Trophoblast cell (in vitro differentiated cells and primary cell): ENCODE measurements at regions not wholly inside any gene's neighbourhood (a gene's known extent, or its start where the extent isn't known, plus 50 kb on each side); places are given as distances from the start of the nearest gene placed in this dataset.
A peak's percentile ranks its signal among the peaks of the same experiment; 100 is the strongest.

Source experiments
- DNase-seq, 2 donors: peaks; one replicate each; pipeline ENCODE4 v3.0.0-alpha.2; 2016
- H2AFZ ChIP-seq: 2 replicates; pipeline ENCODE4 v1.6.1; 2013; ENCODE audit warnings: low read length, moderate library complexity, mild to moderate bottlenecking; ENCODE audit not compliant: insufficient read depth, poor library complexity
- H2AK5ac ChIP-seq: 2 replicates; pipeline ENCODE4 v1.6.1; 2013; ENCODE audit warnings: mild to moderate bottlenecking, low read length
- H2BK120ac ChIP-seq: 2 replicates; pipeline ENCODE4 v1.6.1; 2013; ENCODE audit warnings: low read length, mild to moderate bottlenecking, moderate library complexity; ENCODE audit not compliant: insufficient read depth, poor library complexity
- H2BK12ac ChIP-seq: 2 replicates; pipeline ENCODE4 v1.6.1; 2013; ENCODE audit warnings: mild to moderate bottlenecking, low read length, moderate library complexity
- H2BK5ac ChIP-seq: 2 replicates; pipeline ENCODE4 v1.6.1; 2013; ENCODE audit warnings: low read length, low read depth, moderate library complexity, mild to moderate bottlenecking; ENCODE audit not compliant: poor library complexity
- H3K14ac ChIP-seq: 2 replicates; pipeline ENCODE4 v1.6.1; 2013; ENCODE audit warnings: mild to moderate bottlenecking, low read length
- H3K18ac ChIP-seq: 2 replicates; pipeline ENCODE4 v1.6.1; 2013; ENCODE audit warnings: mild to moderate bottlenecking, low read length
- H3K23ac ChIP-seq: 2 replicates; pipeline ENCODE4 v1.6.1; 2013; ENCODE audit warnings: low read length
- H3K27ac ChIP-seq: 2 replicates; pipeline ENCODE4 v1.5.1; 2013; ENCODE audit warnings: low read depth, mild to moderate bottlenecking, inconsistent platforms, low read length, moderate library complexity
- H3K27me3 ChIP-seq: 2 replicates; pipeline ENCODE4 v1.6.1; 2013; ENCODE audit warnings: inconsistent platforms, mild to moderate bottlenecking, low read length, moderate library complexity; ENCODE audit not compliant: insufficient read depth
- H3K36me3 ChIP-seq, 2 experiments: 1 replicate in 1 of 2; 2 replicates in 1 of 2; pipeline ENCODE4 v1.6.1; 2013; ENCODE audit warnings: low read length in 2 of 2, mild to moderate bottlenecking in 2 of 2, moderate library complexity in 1 of 2; ENCODE audit not compliant: insufficient read depth in 2 of 2, control insufficient read depth in 1 of 2
- H3K4ac ChIP-seq: 2 replicates; pipeline ENCODE4 v1.6.1; 2013; ENCODE audit warnings: low read depth, mild to moderate bottlenecking, low read length, moderate library complexity
- H3K4me1 ChIP-seq, 2 experiments: 1 replicate in 1 of 2; 2 replicates in 1 of 2; pipeline ENCODE4 v1.6.1; 2013; ENCODE audit warnings: low read length in 2 of 2, mild to moderate bottlenecking in 2 of 2, moderate library complexity in 1 of 2; ENCODE audit not compliant: insufficient read depth in 2 of 2, control insufficient read depth in 1 of 2
- H3K4me2 ChIP-seq: 2 replicates; pipeline ENCODE4 v1.6.1; 2013; ENCODE audit warnings: inconsistent platforms, mild to moderate bottlenecking, low read length, moderate library complexity
- H3K4me3 ChIP-seq: 2 replicates; pipeline ENCODE4 v1.5.1; 2013; ENCODE audit warnings: mild to moderate bottlenecking, low read depth, low read length, inconsistent platforms
- H3K79me1 ChIP-seq: one replicate; pipeline ENCODE4 v1.6.1; 2013; ENCODE audit warnings: low read length
- H3K79me2 ChIP-seq: 2 replicates; pipeline ENCODE4 v1.6.1; 2013; ENCODE audit warnings: low read length, mild to moderate bottlenecking; ENCODE audit not compliant: control insufficient read depth, insufficient read depth, poor library complexity
- H3K9ac ChIP-seq: 2 replicates; pipeline ENCODE4 v1.6.1; 2013; ENCODE audit warnings: mild to moderate bottlenecking, low read length
- H3K9me3 ChIP-seq: 2 replicates; pipeline ENCODE4 v1.6.1; 2013; ENCODE audit warnings: low read depth, mild to moderate bottlenecking, control low read depth, inconsistent platforms, low read length; ENCODE audit not compliant: insufficient read depth
- H4K12ac ChIP-seq: 2 replicates; pipeline ENCODE4 v1.6.1; 2013; ENCODE audit warnings: low read depth, mild to moderate bottlenecking, low read length, moderate library complexity
- H4K8ac ChIP-seq: 2 replicates; pipeline ENCODE4 v1.6.1; 2013; ENCODE audit warnings: low read depth, mild to moderate bottlenecking, low read length, moderate library complexity
- H4K91ac ChIP-seq: one replicate; pipeline ENCODE4 v1.6.1; 2013; ENCODE audit warnings: low read depth, mild to moderate bottlenecking, low read length, moderate library complexity
- WGBS: extraction: QIAGEN DNeasy Blood & Tissue Kit; methylation state at CpG from one replicate; pipeline ENCODE4 v1.1.7; 2013; ENCODE audit warnings: missing lambda C conversion rate; ENCODE audit not compliant: insufficient read length, insufficient coverage; ENCODE audit errors: extremely low coverage; 5-methylcytosine and 5-hydroxymethylcytosine counted together

DNA sequence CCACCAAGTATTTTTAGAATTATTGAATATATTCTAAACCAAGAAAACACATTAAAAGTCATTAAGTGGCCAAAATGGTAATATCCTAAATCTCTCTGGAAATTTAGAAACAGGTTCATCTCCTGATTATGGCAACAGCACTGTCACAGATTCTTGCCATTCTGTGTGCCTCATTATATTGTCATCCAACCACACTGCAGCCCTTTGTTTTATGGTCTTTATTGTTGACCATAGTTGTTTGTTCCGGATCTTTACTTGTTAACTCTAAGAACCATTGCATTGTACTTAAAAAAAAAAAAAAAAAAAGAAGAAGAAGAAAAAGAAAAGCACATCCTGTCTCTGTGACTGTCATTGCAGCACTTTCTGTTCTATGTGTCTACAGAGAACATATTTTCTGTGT is 822.1 kb upstream of the ADGRL3 start:
- no peaks in the 10 kb centered on the region for H3K9me3 ChIP-seq

DNA sequence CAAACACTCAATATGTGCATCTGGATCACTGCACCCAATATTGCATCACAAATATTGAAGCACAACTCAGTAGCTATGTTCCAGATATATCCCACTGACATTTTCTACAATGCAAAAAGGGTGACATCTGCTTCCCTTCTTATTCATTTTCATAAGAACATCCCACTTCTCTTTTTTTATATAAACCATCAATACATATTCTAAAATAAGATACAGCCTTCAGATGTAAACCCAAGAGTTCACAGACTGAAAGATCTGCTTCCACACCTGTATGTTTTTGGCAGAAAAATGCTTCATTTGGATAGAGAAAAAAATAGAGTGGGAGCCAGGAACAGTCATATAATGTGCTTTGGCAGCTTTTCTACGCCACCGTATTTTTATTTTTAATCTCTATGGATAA is 815.6 kb upstream of the ADGRL3 start:
- Histone ChIP-seq H3K36me3 (no peaks in the 10 kb centered on the region), H3K4me2 (no peak overlapping the region), H3K4me1 (no peaks in the 10 kb centered on the region), H3K9ac (no peak overlapping the region), H3K14ac (no peak overlapping the region), H3K4ac (no peak overlapping the region), H3K79me2 (no peaks in the 10 kb centered on the region), H3K27me3 (no peaks in the 10 kb centered on the region), H2AFZ (no peak overlapping the region), H3K23ac (no peak overlapping the region), H2BK120ac (no peak overlapping the region), H3K4me3 (no peak overlapping the region), H3K27ac (no peak overlapping the region), H2BK5ac (no peak overlapping the region), H4K91ac (no peak overlapping the region), H2AK5ac (no peak overlapping the region), H2BK12ac (no peak overlapping the region), H4K8ac (no peak overlapping the region), H3K9me3 (no peaks in the 10 kb centered on the region), H4K12ac (no peak overlapping the region), H3K18ac (no peak overlapping the region), H3K79me1 (no peaks in the 10 kb centered on the region)
- no CpG with 5 or more reads among the region's 2 CpGs for WGBS
- DNase-seq, result no peak

More for the DNA sequence above, 822.1 kb upstream of the ADGRL3 start:
- no peaks in the 10 kb centered on the region for H3K27me3 ChIP-seq
- DNase-seq, result no peak
- H3K4ac ChIP-seq, result no peak overlapping the region
- H3K4me1 ChIP-seq, result no peaks in the 10 kb centered on the region
- no peak overlapping the region for H2AK5ac ChIP-seq
- H3K14ac ChIP-seq, result no peak overlapping the region
- H3K4me3 ChIP-seq, result no peak overlapping the region
- no peaks in the 10 kb centered on the region for H3K36me3 ChIP-seq
- no peak overlapping the region for H2AFZ ChIP-seq
- no peak overlapping the region for H3K4me2 ChIP-seq
- H3K27ac ChIP-seq, result no peak overlapping the region
- no peak overlapping the region for H4K91ac ChIP-seq
- H3K18ac ChIP-seq, result no peak overlapping the region
- no peak overlapping the region for H2BK12ac ChIP-seq
- H2BK5ac ChIP-seq, result no peak overlapping the region
- WGBS, result no CpG with 5 or more reads among the region's 1 CpG
- H3K79me2 ChIP-seq, result no peaks in the 10 kb centered on the region
- H4K8ac ChIP-seq, result no peak overlapping the region
- H3K23ac ChIP-seq, result no peak overlapping the region
- no peak overlapping the region for H4K12ac ChIP-seq
- H3K9ac ChIP-seq, result no peak overlapping the region
- H3K79me1 ChIP-seq, result no peaks in the 10 kb centered on the region
- H2BK120ac ChIP-seq, result no peak overlapping the region

DNA sequence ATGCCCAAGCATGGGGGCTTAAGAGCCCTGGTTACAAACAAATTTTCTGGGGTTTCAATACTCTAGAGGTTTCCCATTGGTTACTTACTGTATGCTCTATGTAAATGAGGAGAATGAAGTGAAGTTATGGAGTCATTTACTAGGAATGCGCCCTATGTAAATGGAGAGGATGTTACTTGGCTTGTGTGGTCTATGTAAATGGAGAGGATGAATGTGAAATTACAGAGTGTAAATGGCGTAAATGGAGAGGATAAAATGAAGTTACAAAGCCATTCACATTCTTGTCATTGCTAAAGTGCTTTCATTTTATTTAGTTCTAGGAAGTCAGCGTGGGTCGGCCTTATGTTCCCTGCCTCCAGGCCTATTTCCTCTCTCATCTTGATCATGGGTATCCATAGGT is 810.5 kb upstream of the ADGRL3 start:
- Histone ChIP-seq H3K4ac (no peak overlapping the region), H3K14ac (no peak overlapping the region), H3K4me1 (no peaks in the 10 kb centered on the region), H3K9ac (no peak overlapping the region), H4K91ac (no peak overlapping the region), H2AFZ (no peak overlapping the region), H2BK5ac (no peak overlapping the region), H3K27me3 (no peaks in the 10 kb centered on the region), H3K27ac (no peak overlapping the region), H3K79me2 (no peaks in the 10 kb centered on the region), H3K9me3 (no peaks in the 10 kb centered on the region), H3K18ac (no peak overlapping the region), H2BK120ac (no peak overlapping the region), H3K36me3 (no peaks in the 10 kb centered on the region), H3K79me1 (no peaks in the 10 kb centered on the region), H2BK12ac (no peak overlapping the region), H3K4me2 (no peak overlapping the region), H4K12ac (no peak overlapping the region), H3K4me3 (no peak overlapping the region), H2AK5ac (no peak overlapping the region), H4K8ac (no peak overlapping the region), H3K23ac (no peak overlapping the region)
- WGBS, result no CpG with 5 or more reads among the region's 4 CpGs
- DNase-seq, result no peak

DNA sequence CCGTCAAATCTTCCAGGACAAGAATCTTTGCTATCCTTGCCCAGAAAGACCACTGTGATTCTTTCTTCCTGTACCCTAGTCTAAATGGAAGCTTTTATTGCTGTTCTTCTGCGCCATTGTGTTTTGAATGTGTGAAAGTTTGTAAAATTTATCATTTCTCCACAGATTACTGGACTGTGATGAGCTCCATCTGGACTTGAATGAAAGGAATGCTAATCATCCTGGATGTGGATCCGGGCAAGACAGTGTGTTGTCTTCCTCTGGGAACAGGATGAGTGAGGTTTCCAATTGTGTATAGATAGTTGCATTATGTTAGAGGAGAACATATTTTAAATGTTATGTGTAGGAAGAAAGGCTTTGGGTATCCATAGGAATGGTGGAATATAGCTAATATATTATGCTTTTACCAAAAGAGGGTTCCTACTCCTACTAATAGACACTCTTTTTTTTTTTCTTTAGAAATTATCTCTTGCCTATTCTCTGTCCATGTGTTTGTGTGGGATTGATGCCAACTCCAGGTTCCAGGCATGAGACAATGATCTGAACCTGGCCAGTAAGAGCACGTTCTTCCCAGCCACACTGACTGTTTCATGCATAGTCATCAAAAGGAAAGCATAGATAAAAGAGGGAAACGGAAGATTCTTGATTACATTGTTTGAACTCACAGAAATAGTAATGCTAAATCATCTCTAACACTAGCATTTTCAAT is 803.6 kb upstream of the ADGRL3 start:
- no peak overlapping the region for H3K27ac ChIP-seq
- no peak overlapping the region for H2BK120ac ChIP-seq
- DNase-seq, result peak in 1 of 2 donors; percentile 52
- no peak overlapping the region for H3K9ac ChIP-seq
- no peak overlapping the region for H3K4me2 ChIP-seq
- no peaks in the 10 kb centered on the region for H3K79me2 ChIP-seq
- no peak overlapping the region for H2BK12ac ChIP-seq
- H4K91ac ChIP-seq, result no peak overlapping the region
- no peak overlapping the region for H3K23ac ChIP-seq
- H3K4me3 ChIP-seq, result no peak overlapping the region
- no peak overlapping the region for H3K18ac ChIP-seq
- H3K4ac ChIP-seq, result no peak overlapping the region
- no peak overlapping the region for H4K8ac ChIP-seq
- no peaks in the 10 kb centered on the region for H3K27me3 ChIP-seq
- H3K79me1 ChIP-seq, result no peaks in the 10 kb centered on the region
- no peak overlapping the region for H4K12ac ChIP-seq
- H3K14ac ChIP-seq, result no peak overlapping the region
- H3K36me3 ChIP-seq, result no peaks in the 10 kb centered on the region
- no peaks in the 10 kb centered on the region for H3K9me3 ChIP-seq
- no peak overlapping the region for H2BK5ac ChIP-seq
- no peak overlapping the region for H2AFZ ChIP-seq
- no peaks in the 10 kb centered on the region for H3K4me1 ChIP-seq
- no CpG with 5 or more reads among the region's 5 CpGs for WGBS
- no peak overlapping the region for H2AK5ac ChIP-seq
